HepG2 (cell line): ENCODE measurements at regions not wholly inside any gene's neighbourhood (a gene's known extent, or its start where the extent isn't known, plus 50 kb on each side); places are given as distances from the start of the nearest gene placed in this dataset.

ENCODE experiments used
- CREM ChIP-seq, 2 experiments: sonication (generic) in 1 of 2; formaldehyde crosslinking in 1 of 2; IDR thresholded peaks; 2 replicates each; pipeline versions ENCODE4 v1.4.0 to v1.6.1; 2016 to 2020; ENCODE audit warnings: antibody characterized with exemption in 1 of 2, mild to moderate bottlenecking in 1 of 2, missing genetic modification reagents in 1 of 2
- MLXIP ChIP-seq: sonication (generic); formaldehyde crosslinking; IDR thresholded peaks from 2 replicates; pipeline ENCODE4 v1.9.0; 2021; ENCODE audit warnings: missing genetic modification reagents, borderline replicate concordance
- NR2F6 ChIP-seq, 2 experiments: IDR thresholded peaks; 2 replicates each; pipeline ENCODE4 v1.6.1; 2016; ENCODE audit warnings: antibody characterized with exemption in 1 of 2, mild to moderate bottlenecking in 1 of 2
- SUZ12 ChIP-seq: fragments of 150-350 bp; IDR thresholded peaks from 2 replicates; pipeline ENCODE4 v1.6.1; 2014; ENCODE audit warnings: low read depth, low read length
- TFDP1 ChIP-seq: IDR thresholded peaks from 2 replicates; pipeline ENCODE4 v1.6.1; 2016; ENCODE audit warnings: missing compliant biosample characterization, missing genetic modification reagents, borderline replicate concordance
- THAP11 ChIP-seq: IDR thresholded peaks from 2 replicates; pipeline ENCODE4 v1.6.1; 2016; ENCODE audit warnings: missing biosample characterization, missing genetic modification reagents
- TP53 ChIP-seq: sonication (generic); formaldehyde crosslinking; conservative IDR thresholded peaks from 2 replicates; pipeline ENCODE4 v1.4.0; 2020; ENCODE audit warnings: missing genetic modification reagents
- ZBTB7A ChIP-seq: sonication (generic); formaldehyde crosslinking; IDR thresholded peaks from 2 replicates; pipeline ENCODE4 v1.8.0; 2022; ENCODE audit warnings: mild to moderate bottlenecking, missing genetic modification reagents
- ZFP1 ChIP-seq: IDR thresholded peaks from 2 replicates; pipeline ENCODE4 v1.6.1; 2016
- ZNF260 ChIP-seq: sonication (generic); formaldehyde crosslinking; IDR thresholded peaks from 2 replicates; pipeline ENCODE4 v1.4.0; 2020; ENCODE audit warnings: missing genetic modification reagents, low read depth, mild to moderate bottlenecking, borderline replicate concordance
- ZNF350 ChIP-seq: sonication (generic); formaldehyde crosslinking; IDR thresholded peaks from 2 replicates; pipeline ENCODE4 v1.4.0; 2020; ENCODE audit warnings: mild to moderate bottlenecking, low read depth, missing genetic modification reagents, borderline replicate concordance
- ZNF468 ChIP-seq: sonication (generic); formaldehyde crosslinking; IDR thresholded peaks from 2 replicates; pipeline ENCODE4 v1.8.0; 2022; ENCODE audit warnings: mild to moderate bottlenecking, moderate library complexity, missing genetic modification reagents
- ZNF510 ChIP-seq: sonication (generic); formaldehyde crosslinking; IDR thresholded peaks from 2 replicates; pipeline ENCODE4 v1.4.0; 2020; ENCODE audit warnings: low read depth, mild to moderate bottlenecking, missing genetic modification reagents
- ZNF749 ChIP-seq: sonication (generic); formaldehyde crosslinking; IDR thresholded peaks from 2 replicates; pipeline ENCODE4 v1.8.0; 2022; ENCODE audit warnings: mild to moderate bottlenecking, missing genetic modification reagents, moderate library complexity, borderline replicate concordance
- ZNF773 ChIP-seq: sonication (generic); formaldehyde crosslinking; IDR thresholded peaks from 2 replicates; pipeline ENCODE4 v1.4.0; 2020; ENCODE audit warnings: missing genetic modification reagents, borderline replicate concordance
- TF ChIP-seq, protein P1 (sequence below): sonication (generic); formaldehyde crosslinking; conservative IDR thresholded peaks from 2 replicates; pipeline ENCODE4 v1.4.0; 2020; ENCODE audit warnings: mild to moderate bottlenecking, missing genetic modification reagents, moderate library complexity
- TF ChIP-seq, protein P2 (sequence below): sonication (generic); formaldehyde crosslinking; IDR thresholded peaks from 2 replicates; pipeline ENCODE4 v1.4.0; 2020; ENCODE audit warnings: missing genetic modification reagents, borderline replicate concordance

DNA sequence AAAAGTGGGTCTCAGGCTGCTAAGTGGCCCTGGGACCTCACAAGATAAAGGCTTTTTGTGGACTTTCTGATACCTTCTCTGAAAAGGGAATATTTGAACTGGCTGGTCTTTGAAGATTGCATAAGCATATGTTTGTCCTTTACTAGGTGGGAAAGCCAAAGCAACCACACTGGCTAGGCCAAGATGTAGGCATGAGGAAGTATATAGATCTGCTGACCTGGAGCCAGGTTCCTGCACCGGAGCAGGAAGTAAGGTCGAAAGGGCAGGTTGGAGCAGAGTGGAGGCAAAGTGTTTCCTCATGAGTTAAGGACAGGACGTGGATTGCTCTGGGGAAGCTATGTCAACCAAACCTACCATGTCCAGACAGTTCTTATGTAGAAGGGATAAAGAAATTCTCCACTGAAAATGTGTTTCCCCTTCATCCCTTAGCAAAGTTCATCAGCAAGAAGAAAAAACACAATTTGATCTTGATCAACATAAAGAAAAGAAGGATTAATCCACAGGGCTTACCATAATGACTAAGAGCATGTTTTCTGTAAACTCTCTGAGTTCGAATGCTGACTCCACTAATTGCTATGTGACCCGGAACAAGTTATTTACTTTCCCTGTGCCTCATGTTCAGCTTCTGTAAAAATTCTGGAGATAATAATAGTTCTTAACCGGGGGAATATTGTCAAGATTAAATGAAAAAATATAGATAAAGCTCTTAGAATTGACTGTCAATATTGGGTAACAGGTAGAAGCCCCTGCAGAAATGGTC is 156.1 kb upstream of the SRD5A2 start (continued):
- TF ChIP-seq, protein P1, sequence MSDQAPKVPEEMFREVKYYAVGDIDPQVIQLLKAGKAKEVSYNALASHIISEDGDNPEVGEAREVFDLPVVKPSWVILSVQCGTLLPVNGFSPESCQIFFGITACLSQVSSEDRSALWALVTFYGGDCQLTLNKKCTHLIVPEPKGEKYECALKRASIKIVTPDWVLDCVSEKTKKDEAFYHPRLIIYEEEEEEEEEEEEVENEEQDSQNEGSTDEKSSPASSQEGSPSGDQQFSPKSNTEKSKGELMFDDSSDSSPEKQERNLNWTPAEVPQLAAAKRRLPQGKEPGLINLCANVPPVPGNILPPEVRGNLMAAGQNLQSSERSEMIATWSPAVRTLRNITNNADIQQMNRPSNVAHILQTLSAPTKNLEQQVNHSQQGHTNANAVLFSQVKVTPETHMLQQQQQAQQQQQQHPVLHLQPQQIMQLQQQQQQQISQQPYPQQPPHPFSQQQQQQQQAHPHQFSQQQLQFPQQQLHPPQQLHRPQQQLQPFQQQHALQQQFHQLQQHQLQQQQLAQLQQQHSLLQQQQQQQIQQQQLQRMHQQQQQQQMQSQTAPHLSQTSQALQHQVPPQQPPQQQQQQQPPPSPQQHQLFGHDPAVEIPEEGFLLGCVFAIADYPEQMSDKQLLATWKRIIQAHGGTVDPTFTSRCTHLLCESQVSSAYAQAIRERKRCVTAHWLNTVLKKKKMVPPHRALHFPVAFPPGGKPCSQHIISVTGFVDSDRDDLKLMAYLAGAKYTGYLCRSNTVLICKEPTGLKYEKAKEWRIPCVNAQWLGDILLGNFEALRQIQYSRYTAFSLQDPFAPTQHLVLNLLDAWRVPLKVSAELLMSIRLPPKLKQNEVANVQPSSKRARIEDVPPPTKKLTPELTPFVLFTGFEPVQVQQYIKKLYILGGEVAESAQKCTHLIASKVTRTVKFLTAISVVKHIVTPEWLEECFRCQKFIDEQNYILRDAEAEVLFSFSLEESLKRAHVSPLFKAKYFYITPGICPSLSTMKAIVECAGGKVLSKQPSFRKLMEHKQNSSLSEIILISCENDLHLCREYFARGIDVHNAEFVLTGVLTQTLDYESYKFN (CRISPR knock-in tag), result peak; percentile 82
- peak; percentile 80; the same call in 1 of the 2 replicates for TF ChIP-seq ZFP1 (CRISPR knock-in tag)
- TF ChIP-seq ZNF350 (CRISPR knock-in tag), result peak; percentile 69; the same call in 1 of the 2 replicates
- TF ChIP-seq SUZ12, result no peak
- TF ChIP-seq ZNF773 (CRISPR knock-in tag), result no peak
- TF ChIP-seq ZNF468 (CRISPR knock-in tag), result no peak
- TF ChIP-seq THAP11 (CRISPR knock-in tag), result peak; percentile 65
- TF ChIP-seq, protein P2, sequence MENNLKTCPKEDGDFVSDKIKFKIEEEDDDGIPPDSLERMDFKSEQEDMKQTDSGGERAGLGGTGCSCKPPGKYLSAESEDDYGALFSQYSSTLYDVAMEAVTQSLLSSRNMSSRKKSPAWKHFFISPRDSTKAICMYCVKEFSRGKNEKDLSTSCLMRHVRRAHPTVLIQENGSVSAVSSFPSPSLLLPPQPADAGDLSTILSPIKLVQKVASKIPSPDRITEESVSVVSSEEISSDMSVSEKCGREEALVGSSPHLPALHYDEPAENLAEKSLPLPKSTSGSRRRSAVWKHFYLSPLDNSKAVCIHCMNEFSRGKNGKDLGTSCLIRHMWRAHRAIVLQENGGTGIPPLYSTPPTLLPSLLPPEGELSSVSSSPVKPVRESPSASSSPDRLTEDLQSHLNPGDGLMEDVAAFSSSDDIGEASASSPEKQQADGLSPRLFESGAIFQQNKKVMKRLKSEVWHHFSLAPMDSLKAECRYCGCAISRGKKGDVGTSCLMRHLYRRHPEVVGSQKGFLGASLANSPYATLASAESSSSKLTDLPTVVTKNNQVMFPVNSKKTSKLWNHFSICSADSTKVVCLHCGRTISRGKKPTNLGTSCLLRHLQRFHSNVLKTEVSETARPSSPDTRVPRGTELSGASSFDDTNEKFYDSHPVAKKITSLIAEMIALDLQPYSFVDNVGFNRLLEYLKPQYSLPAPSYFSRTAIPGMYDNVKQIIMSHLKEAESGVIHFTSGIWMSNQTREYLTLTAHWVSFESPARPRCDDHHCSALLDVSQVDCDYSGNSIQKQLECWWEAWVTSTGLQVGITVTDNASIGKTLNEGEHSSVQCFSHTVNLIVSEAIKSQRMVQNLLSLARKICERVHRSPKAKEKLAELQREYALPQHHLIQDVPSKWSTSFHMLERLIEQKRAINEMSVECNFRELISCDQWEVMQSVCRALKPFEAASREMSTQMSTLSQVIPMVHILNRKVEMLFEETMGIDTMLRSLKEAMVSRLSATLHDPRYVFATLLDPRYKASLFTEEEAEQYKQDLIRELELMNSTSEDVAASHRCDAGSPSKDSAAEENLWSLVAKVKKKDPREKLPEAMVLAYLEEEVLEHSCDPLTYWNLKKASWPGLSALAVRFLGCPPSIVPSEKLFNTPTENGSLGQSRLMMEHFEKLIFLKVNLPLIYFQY (CRISPR knock-in tag), result no peak
- TF ChIP-seq TFDP1, result peak; percentile 68; the same call in 1 of the 2 replicates
- TF ChIP-seq NR2F6 (IDR thresholded peaks at IDR 0.05), result peak; percentile 91
- peak; percentile 94 for TF ChIP-seq NR2F6 (CRISPR knock-in tag; IDR thresholded peaks at IDR 0.05)
- no peak for TF ChIP-seq ZNF749 (CRISPR knock-in tag)
- peak; percentile 64; the same call in 1 of the 2 replicates for TF ChIP-seq ZNF510 (CRISPR knock-in tag)
- TF ChIP-seq CREM (IDR thresholded peaks at IDR 0.05), result peak; percentile 67; the same call in 1 of the 2 replicates
- TF ChIP-seq CREM (CRISPR knock-in tag; IDR thresholded peaks at IDR 0.05), result no peak
- no peak for TF ChIP-seq MLXIP (CRISPR knock-in tag)
- 0 out of 2 replicates have a peak, but pooled peaks have one; percentile 40 for TF ChIP-seq ZBTB7A (CRISPR knock-in tag)
- TF ChIP-seq TP53, result no peak
- no peak for TF ChIP-seq ZNF260 (CRISPR knock-in tag)
